CD4-positive, alpha-beta T cell (primary cell): ENCODE measurements at regions not wholly inside any gene's neighbourhood (a gene's known extent, or its start where the extent isn't known, plus 50 kb on each side); places are given as distances from the start of the nearest gene placed in this dataset.

Experiments used
- ATAC-seq: fragments of 200-7000 bp; cut with Tn5 transposase; one replicate; pipeline ENCODE4 v1.10.0; 2022; ENCODE audit warnings: mild to moderate bottlenecking; ENCODE audit not compliant: poor library complexity
- CTCF ChIA-PET: fragments of 350-600 bp; sonication (Branson Sonifier 250); formaldehyde crosslinking; loops from one replicate; lab custom pipeline; 2021; ENCODE audit warnings: antibody characterized with exemption, inconsistent platforms; lab: Charles Lee
- POLR2A ChIA-PET: fragments of 350-600 bp; sonication (Branson Sonifier 250); formaldehyde crosslinking; loops from one replicate; lab custom pipeline; 2021; ENCODE audit warnings: antibody characterized with exemption, inconsistent platforms; lab: Charles Lee
- DNase-seq, 14 experiments: peaks; one replicate each; pipeline ENCODE4 v3.0.0-alpha.2; 2013 to 2020; ENCODE audit warnings: mixed read lengths in 2 of 14
- H3K27ac ChIP-seq, 2 donors: one replicate each; pipeline versions ENCODE4 v1.5.1 to v1.7.0; 2013; ENCODE audit warnings: low read length in 2 of 2, low read depth in 1 of 2, mild to moderate bottlenecking in 1 of 2
- H3K27me3 ChIP-seq, 2 experiments: 1 replicate in 1 of 2; 2 replicates in 1 of 2; pipeline versions ENCODE4 v1.6.1 to v1.7.0; 2013; ENCODE audit warnings: low read length in 2 of 2, control low read depth in 1 of 2, mild to moderate bottlenecking in 1 of 2, moderate library complexity in 1 of 2; ENCODE audit not compliant: insufficient read depth in 2 of 2, control insufficient read depth in 1 of 2
- H3K36me3 ChIP-seq: one replicate; pipeline ENCODE4 v1.6.1; 2013; ENCODE audit warnings: low read length, control low read depth; ENCODE audit not compliant: insufficient read depth
- H3K4me1 ChIP-seq: one replicate; pipeline ENCODE4 v1.6.1; 2013; ENCODE audit warnings: low read length, control low read depth; ENCODE audit not compliant: insufficient read depth
- H3K4me3 ChIP-seq: one replicate; pipeline ENCODE4 v1.5.1; 2013; ENCODE audit warnings: mild to moderate bottlenecking, low read length, moderate library complexity
- H3K9me3 ChIP-seq, 2 experiments: 1 replicate in 1 of 2; 2 replicates in 1 of 2; pipeline versions ENCODE4 v1.6.1 to v1.7.0; 2013; ENCODE audit warnings: low read length in 2 of 2, mild to moderate bottlenecking in 2 of 2, control low read depth in 1 of 2, moderate library complexity in 1 of 2; ENCODE audit not compliant: control insufficient read depth in 1 of 2, insufficient read depth in 1 of 2
- H3K27ac Mint-ChIP-seq: one replicate; pipeline ENCODE4 v1.8.0; 2020; ENCODE audit warnings: mixed read lengths
- H3K27me3 Mint-ChIP-seq: one replicate; pipeline ENCODE4 v1.8.0; 2021; ENCODE audit warnings: mixed read lengths
- H3K36me3 Mint-ChIP-seq: one replicate; pipeline ENCODE4 v1.8.0; 2021; ENCODE audit warnings: low read depth, mixed read lengths
- H3K4me1 Mint-ChIP-seq: one replicate; pipeline ENCODE4 v1.8.0; 2021; ENCODE audit warnings: low read depth, mixed read lengths
- H3K4me3 Mint-ChIP-seq: one replicate; pipeline ENCODE4 v1.8.0; 2020; ENCODE audit warnings: mild to moderate bottlenecking, mixed read lengths
- H3K9me3 Mint-ChIP-seq: one replicate; pipeline ENCODE4 v1.8.0; 2020; ENCODE audit warnings: mixed read lengths
- intact Hi-C, 2 experiments: fragments of 100-400 bp; cut with DNase I in 1 of 2; cut with micrococcal nuclease in 1 of 2; formaldehyde crosslinking; loops; one replicate each; pipeline versions ENCODE4 v1.15.1 to v1.9.0; 2023 to 2025; cut with DNase I, micrococcal nuclease
- TF ChIP-seq, protein P1 (sequence below): fragments of 200-600 bp; IDR thresholded peaks from one replicate; pipeline ENCODE4 v1.8.0; 2022; ENCODE audit warnings: antibody characterized with exemption, mild to moderate bottlenecking

- H3K4me3 ChIP-seq, result no peak overlapping the region
- Mint-ChIP-seq H3K4me3 (no peak overlapping the region), H3K27ac (no peak overlapping the region), H3K36me3 (no peaks in the 10 kb centered on the region), H3K9me3 (no peaks in the 10 kb centered on the region), H3K27me3 (no peaks in the 10 kb centered on the region), H3K4me1 (no peaks in the 10 kb centered on the region)
- intact Hi-C loops, result no loop called here
- H3K27ac ChIP-seq, result no peak overlapping the region
- POLR2A ChIA-PET, result no interaction called here
- no peaks in the 10 kb centered on the region for H3K27me3 ChIP-seq
- ATAC-seq, result no peak
- no peak for DNase-seq
- no peaks in the 10 kb centered on the region for H3K36me3 ChIP-seq
- CTCF ChIA-PET, result no interaction called here
- TF ChIP-seq, protein P1, sequence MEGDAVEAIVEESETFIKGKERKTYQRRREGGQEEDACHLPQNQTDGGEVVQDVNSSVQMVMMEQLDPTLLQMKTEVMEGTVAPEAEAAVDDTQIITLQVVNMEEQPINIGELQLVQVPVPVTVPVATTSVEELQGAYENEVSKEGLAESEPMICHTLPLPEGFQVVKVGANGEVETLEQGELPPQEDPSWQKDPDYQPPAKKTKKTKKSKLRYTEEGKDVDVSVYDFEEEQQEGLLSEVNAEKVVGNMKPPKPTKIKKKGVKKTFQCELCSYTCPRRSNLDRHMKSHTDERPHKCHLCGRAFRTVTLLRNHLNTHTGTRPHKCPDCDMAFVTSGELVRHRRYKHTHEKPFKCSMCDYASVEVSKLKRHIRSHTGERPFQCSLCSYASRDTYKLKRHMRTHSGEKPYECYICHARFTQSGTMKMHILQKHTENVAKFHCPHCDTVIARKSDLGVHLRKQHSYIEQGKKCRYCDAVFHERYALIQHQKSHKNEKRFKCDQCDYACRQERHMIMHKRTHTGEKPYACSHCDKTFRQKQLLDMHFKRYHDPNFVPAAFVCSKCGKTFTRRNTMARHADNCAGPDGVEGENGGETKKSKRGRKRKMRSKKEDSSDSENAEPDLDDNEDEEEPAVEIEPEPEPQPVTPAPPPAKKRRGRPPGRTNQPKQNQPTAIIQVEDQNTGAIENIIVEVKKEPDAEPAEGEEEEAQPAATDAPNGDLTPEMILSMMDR, result no peak
- H3K9me3 ChIP-seq, result no peaks in the 10 kb centered on the region
- no peaks in the 10 kb centered on the region for H3K4me1 ChIP-seq
Measured at GRCh38 chr4:173937631-173938270, 345.7 kb downstream of the FBXO8 start.

DNA sequence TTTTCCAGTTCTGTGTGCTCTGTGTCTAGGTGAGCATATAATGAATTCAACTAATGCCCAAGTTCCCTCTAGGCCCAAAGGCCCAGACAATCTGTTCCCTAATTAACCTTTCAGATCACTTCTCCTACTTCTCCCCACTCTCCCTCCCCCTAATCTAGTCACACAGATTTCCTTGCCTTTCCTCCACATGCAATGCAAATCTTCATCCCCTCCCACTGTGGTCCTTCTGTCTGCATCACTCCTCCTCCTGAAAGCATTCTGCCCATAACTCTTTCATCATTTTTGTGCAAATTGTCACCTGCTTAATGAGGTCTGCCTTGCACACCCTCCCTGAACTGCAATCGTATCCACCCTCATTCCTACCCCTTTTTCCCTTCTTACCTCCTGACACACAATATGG lies 346.6 kb downstream of the FBXO8 start:
- Histone ChIP-seq H3K27ac (no peak overlapping the region), H3K4me1 (no peaks in the 10 kb centered on the region), H3K4me3 (no peak overlapping the region), H3K36me3 (no peaks in the 10 kb centered on the region), H3K27me3 (no peaks in the 10 kb centered on the region), H3K9me3 (no peaks in the 10 kb centered on the region)
- intact Hi-C loops, result no loop called here
- Mint-ChIP-seq H3K27me3 (no peaks in the 10 kb centered on the region), H3K36me3 (no peaks in the 10 kb centered on the region), H3K4me3 (no peak overlapping the region), H3K4me1 (no peaks in the 10 kb centered on the region), H3K27ac (no peak overlapping the region), H3K9me3 (no peaks in the 10 kb centered on the region)
- no peak for DNase-seq
- ChIA-PET POLR2A (no interaction called here), CTCF (no interaction called here)
- ATAC-seq, result no peak
- TF ChIP-seq, protein P1, result no peak

DNA sequence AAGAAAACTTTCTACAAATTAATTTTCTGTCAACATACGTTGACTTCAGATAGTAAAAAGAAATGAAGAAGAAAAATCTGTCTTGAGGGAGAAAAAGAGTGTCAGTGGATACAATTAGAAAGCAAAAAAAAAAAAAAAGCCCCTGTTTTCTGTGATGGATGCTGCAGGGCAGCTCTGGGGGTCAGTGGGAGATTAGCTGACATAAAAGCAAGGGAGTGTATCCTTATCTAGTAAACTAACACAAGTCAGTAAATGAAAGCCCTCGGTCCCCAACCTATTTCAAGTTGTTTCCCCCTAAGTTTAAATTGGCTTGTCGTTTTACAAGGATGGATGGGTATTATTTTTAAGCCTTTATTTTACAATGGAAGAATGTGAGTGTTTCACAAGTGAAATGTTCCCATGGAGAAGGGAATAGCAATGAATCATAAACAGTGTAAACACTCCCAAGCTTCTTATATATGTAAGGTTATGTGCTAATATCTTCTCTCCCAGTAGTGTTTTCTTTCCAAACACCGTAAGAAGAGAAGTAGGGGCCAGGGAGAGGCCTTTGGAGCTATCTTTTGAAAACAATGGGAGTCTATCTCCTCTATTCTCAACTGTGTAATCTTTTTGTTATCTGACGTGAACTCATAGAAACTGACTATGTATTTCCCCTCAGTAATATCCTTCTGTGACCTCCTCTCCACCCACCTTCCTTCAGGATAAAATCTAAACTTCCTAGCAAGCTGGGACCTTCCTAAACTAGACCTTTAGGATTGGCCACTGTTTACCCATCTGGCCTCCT lies 347.7 kb downstream of the FBXO8 start:
- Histone ChIP-seq H3K4me3 (no peak overlapping the region), H3K4me1 (no peaks in the 10 kb centered on the region), H3K36me3 (no peaks in the 10 kb centered on the region), H3K9me3 (no peaks in the 10 kb centered on the region), H3K27ac (no peak overlapping the region), H3K27me3 (no peaks in the 10 kb centered on the region)
- ATAC-seq, result no peak
- H3K36me3 Mint-ChIP-seq, result no peaks in the 10 kb centered on the region
- no peak overlapping the region for H3K4me3 Mint-ChIP-seq
- TF ChIP-seq, protein P1, result no peak
- DNase-seq, result no peak
- H3K27me3 Mint-ChIP-seq, result no peaks in the 10 kb centered on the region
- POLR2A ChIA-PET, result no interaction called here
- CTCF ChIA-PET, result no interaction called here
- H3K27ac Mint-ChIP-seq, result no peak overlapping the region
- intact Hi-C loops, result no loop called here
- H3K4me1 Mint-ChIP-seq, result no peaks in the 10 kb centered on the region
- no peaks in the 10 kb centered on the region for H3K9me3 Mint-ChIP-seq
